ENCODE measurements at regions not wholly inside any gene's neighbourhood (a gene's known extent, or its start where the extent isn't known, plus 50 kb on each side); places are given as distances from the start of the nearest gene placed in this dataset.
"Not testable (repeated sequence)": the region's sequence is repeated elsewhere in the genome, so short reads cannot be mapped to it uniquely, and the experiment has no call there.

GRCh38 chr10:36734590-36734989 is 390.8 kb upstream of the ANKRD30A start:
- not testable (repeated sequence) for TF ChIP-seq EZH2 (optimal IDR thresholded peaks at IDR 0.05; ENCODE audit: low read depth, low read length); CTCF (IDR thresholded peaks at IDR 0.05; ENCODE audit: low read length)

Measured in MM.1S (cell line).